ENCODE measurements at regions not wholly inside any gene's neighbourhood (a gene's known extent, or its start where the extent isn't known, plus 50 kb on each side); places are given as distances from the start of the nearest gene placed in this dataset.

- DNase-seq (peak; percentile 60), ATAC-seq (ENCODE audit: low read depth) (peak; percentile 42; the same call in 1 of the 2 replicates)
- Histone ChIP-seq H2AK5ac (ENCODE audit: low read depth, low read length) (no peak overlapping the region), H3K27ac (ENCODE audit: insufficient read depth, low read length) (no peak overlapping the region), H2BK15ac (ENCODE audit: low read depth, low read length) (no peak overlapping the region), H4K20me1 (ENCODE audit: insufficient read depth, low read length) (no peaks in the 10 kb centered on the region), H4K5ac (ENCODE audit: low read depth, low read length) (no peak overlapping the region), H2AFZ (replicated peaks; ENCODE audit: low read length, poor library complexity) (no peak overlapping the region), H3K14ac (replicated peaks; ENCODE audit: low read depth, low read length) (no peak overlapping the region), H3K9me1 (ENCODE audit: insufficient read depth, low read length) (no peaks in the 10 kb centered on the region), H3K4me2 (ENCODE audit: low read depth, low read length) (no peak overlapping the region), H2BK5ac (ENCODE audit: low read depth, low read length, poor library complexity, severe bottlenecking) (no peak overlapping the region), H3K56ac (ENCODE audit: extremely low read depth, insufficient read depth, low read length) (no peak overlapping the region), H2BK120ac (ENCODE audit: low read depth, low read length) (no peak overlapping the region), H3K4me1 (ENCODE audit: control insufficient read depth, insufficient read depth, low read length) (no peaks in the 10 kb centered on the region), H2AK9ac (replicated peaks; ENCODE audit: low read depth, low read length, poor library complexity) (no peak overlapping the region), H4K91ac (ENCODE audit: insufficient read depth, low read depth, low read length) (no peak overlapping the region), H3K18ac (ENCODE audit: low read depth, low read length) (no peak overlapping the region), H3K36me3 (ENCODE audit: control insufficient read depth, insufficient read depth, low read length) (no peaks in the 10 kb centered on the region), H4K8ac (ENCODE audit: low read depth in 2 of 2, low read length in 2 of 2) (no peak overlapping the region), H2BK20ac (ENCODE audit: low read depth, low read length) (no peak overlapping the region), H3K79me1 (ENCODE audit: low read depth in 1 of 2, low read length in 2 of 2) (no peaks in the 10 kb centered on the region), H3K23ac (ENCODE audit: low read depth, low read length) (no peak overlapping the region), H3K9me3 (ENCODE audit: control insufficient read depth, insufficient read depth, low read length) (no peaks in the 10 kb centered on the region), H3K4ac (ENCODE audit: low read depth, low read length) (no peak overlapping the region), H3K4me3 (ENCODE audit: insufficient read depth, low read depth, low read length) (no peak overlapping the region), H3K27me3 (ENCODE audit: control insufficient read depth, insufficient read depth, low read length) (no peaks in the 10 kb centered on the region), H3K9ac (ENCODE audit: low read depth, low read length) (no peak overlapping the region)
- intact Hi-C loops (cut with micrococcal nuclease) (loop anchor here (5.0 kb wide), 1 partner anchor 184 kb away; no protein-coding TSS in a partner anchor), dilution Hi-C loops (cut with HindIII; ENCODE audit: low sequenced_read_pairs, unreplicated experiment) (no loop called here), in situ Hi-C loops (cut with MboI; ENCODE audit: low sequenced_read_pairs) (loop anchor here (25.0 kb wide), 1 partner anchor 691 kb away; no protein-coding TSS in a partner anchor)
- no TSS peak for BruUV-seq (replicated peaks)
- WGBS, 2 experiments (ENCODE audit: extremely low coverage in 2 of 2, insufficient read length in 1 of 2), result no CpG with 5 or more reads among the region's 3 CpGs
- TF ChIP-seq POLR2A (IDR thresholded peaks at IDR 0.05; ENCODE audit: low read depth, low read length) (no peak), CTCF (conservative IDR thresholded peaks at IDR 0.05; ENCODE audit: low read depth, low read length) (peak; percentile 61), BHLHE40 (IDR thresholded peaks at IDR 0.05; ENCODE audit: low read depth, low read length) (no peak), RAD21 (IDR thresholded peaks at IDR 0.05; ENCODE audit: low read length) (peak; percentile 19; the same call in 1 of the 2 replicates), MXI1 (IDR thresholded peaks at IDR 0.05; ENCODE audit: borderline replicate concordance, low read depth, low read length) (no peak)
- POLR2A ChIA-PET (ENCODE audit: unreplicated experiment), result no interaction called here
- CTCF ChIA-PET, result interaction anchor here (0.6 to 1.6 kb wide), 6 partner anchors 12 to 680 kb away, joined by 3 to 19 read pairs (median 4); no protein-coding TSS in a partner anchor
Observed at GRCh38 chr11:30128269-30128932, 102.4 kb upstream of the FSHB start.

Data from IMR-90 (cell line).